ENCODE measurements at regions not wholly inside any gene's neighbourhood (a gene's known extent, or its start where the extent isn't known, plus 50 kb on each side); places are given as distances from the start of the nearest gene placed in this dataset.
A peak's percentile ranks its signal among the peaks of the same experiment; 100 is the strongest.

GRCh38 chr1:68782890-68783289, 286.0 kb upstream of the DEPDC1 start:
- H3K4me3 ChIP-seq (ENCODE audit: low read depth, low read length) = no peak overlapping the region
- TF ChIP-seq CTCF (IDR thresholded peaks at IDR 0.05; ENCODE audit: low read depth, low read length) = no peak
- no peak for DNase-seq (ENCODE audit: low read depth, low spot score)
- in situ Hi-C loops (cut with HindIII; ENCODE audit: low sequenced_read_pairs) = no loop called here

GRCh38 chr1:68785328-68785727, 288.4 kb upstream of the DEPDC1 start:
- DNase-seq (ENCODE audit: low read depth, low spot score) = no peak
- no peak for TF ChIP-seq CTCF (IDR thresholded peaks at IDR 0.05; ENCODE audit: low read depth, low read length)
- in situ Hi-C loops (cut with HindIII; ENCODE audit: low sequenced_read_pairs) = no loop called here
- H3K4me3 ChIP-seq (ENCODE audit: low read depth, low read length) = no peak overlapping the region

- in situ Hi-C loops (cut with HindIII; ENCODE audit: low sequenced_read_pairs) = no loop called here
- no peak for TF ChIP-seq CTCF (IDR thresholded peaks at IDR 0.05; ENCODE audit: low read depth, low read length)
- DNase-seq (ENCODE audit: low read depth, low spot score) = no peak
- H3K4me3 ChIP-seq (ENCODE audit: low read depth, low read length) = no peak overlapping the region
Observed at GRCh38 chr1:68788762-68789161, 291.9 kb upstream of the DEPDC1 start.

- no peak for TF ChIP-seq CTCF (IDR thresholded peaks at IDR 0.05; ENCODE audit: low read depth, low read length)
- DNase-seq (ENCODE audit: low read depth, low spot score) = no peak
- in situ Hi-C loops (cut with HindIII; ENCODE audit: low sequenced_read_pairs) = no loop called here
- no peak overlapping the region for H3K4me3 ChIP-seq (ENCODE audit: low read depth, low read length)
Observed at GRCh38 chr1:68791800-68792199, 294.9 kb upstream of the DEPDC1 start.

GRCh38 chr1:68795956-68796355, 299.1 kb upstream of the DEPDC1 start:
- H3K4me3 ChIP-seq (ENCODE audit: low read depth, low read length) = no peak overlapping the region
- in situ Hi-C loops (cut with HindIII; ENCODE audit: low sequenced_read_pairs) = no loop called here
- peak; percentile 5 for DNase-seq (ENCODE audit: low read depth, low spot score)
- TF ChIP-seq CTCF (IDR thresholded peaks at IDR 0.05; ENCODE audit: low read depth, low read length) = no peak

GRCh38 chr1:68796888-68797287, 300.0 kb upstream of the DEPDC1 start:
- in situ Hi-C loops (cut with HindIII; ENCODE audit: low sequenced_read_pairs) = no loop called here
- H3K4me3 ChIP-seq (ENCODE audit: low read depth, low read length) = no peak overlapping the region
- DNase-seq (ENCODE audit: low read depth, low spot score) = no peak
- no peak for TF ChIP-seq CTCF (IDR thresholded peaks at IDR 0.05; ENCODE audit: low read depth, low read length)

GRCh38 chr1:68798071-68798470, 301.2 kb upstream of the DEPDC1 start:
- TF ChIP-seq CTCF (IDR thresholded peaks at IDR 0.05; ENCODE audit: low read depth, low read length) = no peak
- H3K4me3 ChIP-seq (ENCODE audit: low read depth, low read length) = no peak overlapping the region
- in situ Hi-C loops (cut with HindIII; ENCODE audit: low sequenced_read_pairs) = no loop called here
- no peak for DNase-seq (ENCODE audit: low read depth, low spot score)

All from astrocyte of the spinal cord (primary cell).